WTC11 (cell line): ENCODE measurements at regions not wholly inside any gene's neighbourhood (a gene's known extent, or its start where the extent isn't known, plus 50 kb on each side); places are given as distances from the start of the nearest gene placed in this dataset.

Experiments used
- FOXP1 ChIP-seq: sonication (generic); formaldehyde crosslinking; IDR thresholded peaks from 2 replicates; pipeline ENCODE4 v1.8.0; 2022; ENCODE audit warnings: missing genetic modification reagents, mild to moderate bottlenecking, moderate library complexity, borderline replicate concordance
- NFYB ChIP-seq: sonication (generic); formaldehyde crosslinking; conservative IDR thresholded peaks from 2 replicates; pipeline ENCODE4 v1.8.0; 2022; ENCODE audit warnings: low read depth, missing genetic modification reagents
- RELA ChIP-seq: sonication (generic); formaldehyde crosslinking; IDR thresholded peaks from 2 replicates; pipeline ENCODE4 v1.8.1; 2022; ENCODE audit warnings: missing genetic modification reagents, mild to moderate bottlenecking, borderline replicate concordance
- SP1 ChIP-seq: sonication (generic); formaldehyde crosslinking; conservative IDR thresholded peaks from 2 replicates; pipeline ENCODE4 v1.8.1; 2022; ENCODE audit warnings: missing genetic modification reagents
- TF ChIP-seq, protein P1 (sequence below): fragments of 200-600 bp; IDR thresholded peaks from 2 replicates; pipeline ENCODE4 v1.8.0; 2022; ENCODE audit warnings: antibody characterized with exemption
- TF ChIP-seq, protein P2 (sequence below): sonication (generic); formaldehyde crosslinking; IDR thresholded peaks from 2 replicates; pipeline ENCODE4 v1.8.0; 2022; ENCODE audit warnings: mild to moderate bottlenecking, missing genetic modification reagents
- TF ChIP-seq, protein P3 (sequence below): sonication (generic); formaldehyde crosslinking; IDR thresholded peaks from 2 replicates; pipeline ENCODE4 v1.8.1; 2022; ENCODE audit warnings: low read depth, missing genetic modification reagents, borderline replicate concordance
- TF ChIP-seq, protein P4 (sequence below): sonication (generic); formaldehyde crosslinking; IDR thresholded peaks from 2 replicates; pipeline ENCODE4 v1.8.1; 2022; ENCODE audit warnings: low read depth, mild to moderate bottlenecking, moderate library complexity, missing genetic modification reagents, borderline replicate concordance

DNA sequence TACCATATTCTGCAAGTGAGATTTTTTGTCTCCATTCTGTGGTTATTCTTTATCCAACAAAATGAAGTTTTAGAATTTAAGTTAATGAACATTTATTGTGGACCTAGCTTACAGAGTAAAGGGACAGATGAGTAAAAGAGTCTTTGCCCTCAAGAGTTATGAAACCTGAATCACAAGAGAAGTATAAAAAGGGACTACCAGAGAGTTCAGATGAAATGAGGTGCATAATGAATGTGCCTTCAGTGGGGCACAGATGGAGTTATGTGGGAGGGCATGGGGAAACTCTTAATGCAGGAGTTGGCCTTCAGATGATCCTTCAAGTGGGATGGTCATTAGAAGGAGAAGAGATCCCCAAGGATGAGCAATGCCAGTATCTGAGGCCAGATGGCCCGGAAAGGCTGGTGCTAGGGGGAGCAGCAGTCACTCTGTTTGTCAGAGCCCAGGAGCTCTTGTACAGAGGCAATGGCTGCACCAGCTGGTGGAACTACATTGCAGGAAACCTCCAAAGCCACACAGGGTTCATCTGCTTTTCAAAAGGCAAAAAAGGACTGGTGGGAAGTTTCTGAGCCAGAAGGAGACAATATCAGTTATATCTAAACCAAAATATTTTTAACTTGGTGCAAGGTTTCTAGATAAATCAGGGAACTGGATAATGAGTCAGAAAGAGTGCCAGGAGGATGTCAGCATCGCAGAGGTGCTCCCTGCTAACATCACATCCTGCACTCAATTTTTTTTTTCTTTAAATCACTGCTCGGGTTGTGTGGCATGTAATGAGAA is 162.0 kb downstream of the KLF6 start:
- TF ChIP-seq, protein P1, sequence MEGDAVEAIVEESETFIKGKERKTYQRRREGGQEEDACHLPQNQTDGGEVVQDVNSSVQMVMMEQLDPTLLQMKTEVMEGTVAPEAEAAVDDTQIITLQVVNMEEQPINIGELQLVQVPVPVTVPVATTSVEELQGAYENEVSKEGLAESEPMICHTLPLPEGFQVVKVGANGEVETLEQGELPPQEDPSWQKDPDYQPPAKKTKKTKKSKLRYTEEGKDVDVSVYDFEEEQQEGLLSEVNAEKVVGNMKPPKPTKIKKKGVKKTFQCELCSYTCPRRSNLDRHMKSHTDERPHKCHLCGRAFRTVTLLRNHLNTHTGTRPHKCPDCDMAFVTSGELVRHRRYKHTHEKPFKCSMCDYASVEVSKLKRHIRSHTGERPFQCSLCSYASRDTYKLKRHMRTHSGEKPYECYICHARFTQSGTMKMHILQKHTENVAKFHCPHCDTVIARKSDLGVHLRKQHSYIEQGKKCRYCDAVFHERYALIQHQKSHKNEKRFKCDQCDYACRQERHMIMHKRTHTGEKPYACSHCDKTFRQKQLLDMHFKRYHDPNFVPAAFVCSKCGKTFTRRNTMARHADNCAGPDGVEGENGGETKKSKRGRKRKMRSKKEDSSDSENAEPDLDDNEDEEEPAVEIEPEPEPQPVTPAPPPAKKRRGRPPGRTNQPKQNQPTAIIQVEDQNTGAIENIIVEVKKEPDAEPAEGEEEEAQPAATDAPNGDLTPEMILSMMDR = no peak
- TF ChIP-seq NFYB (CRISPR knock-in tag) (no peak), RELA (CRISPR knock-in tag) (no peak), SP1 (CRISPR knock-in tag) (no peak), FOXP1 (CRISPR knock-in tag) (no peak)
- TF ChIP-seq, protein P2, sequence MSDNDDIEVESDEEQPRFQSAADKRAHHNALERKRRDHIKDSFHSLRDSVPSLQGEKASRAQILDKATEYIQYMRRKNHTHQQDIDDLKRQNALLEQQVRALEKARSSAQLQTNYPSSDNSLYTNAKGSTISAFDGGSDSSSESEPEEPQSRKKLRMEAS (CRISPR knock-in tag) = no peak
- TF ChIP-seq, protein P3, sequence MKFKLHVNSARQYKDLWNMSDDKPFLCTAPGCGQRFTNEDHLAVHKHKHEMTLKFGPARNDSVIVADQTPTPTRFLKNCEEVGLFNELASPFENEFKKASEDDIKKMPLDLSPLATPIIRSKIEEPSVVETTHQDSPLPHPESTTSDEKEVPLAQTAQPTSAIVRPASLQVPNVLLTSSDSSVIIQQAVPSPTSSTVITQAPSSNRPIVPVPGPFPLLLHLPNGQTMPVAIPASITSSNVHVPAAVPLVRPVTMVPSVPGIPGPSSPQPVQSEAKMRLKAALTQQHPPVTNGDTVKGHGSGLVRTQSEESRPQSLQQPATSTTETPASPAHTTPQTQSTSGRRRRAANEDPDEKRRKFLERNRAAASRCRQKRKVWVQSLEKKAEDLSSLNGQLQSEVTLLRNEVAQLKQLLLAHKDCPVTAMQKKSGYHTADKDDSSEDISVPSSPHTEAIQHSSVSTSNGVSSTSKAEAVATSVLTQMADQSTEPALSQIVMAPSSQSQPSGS = no peak
- TF ChIP-seq, protein P4, sequence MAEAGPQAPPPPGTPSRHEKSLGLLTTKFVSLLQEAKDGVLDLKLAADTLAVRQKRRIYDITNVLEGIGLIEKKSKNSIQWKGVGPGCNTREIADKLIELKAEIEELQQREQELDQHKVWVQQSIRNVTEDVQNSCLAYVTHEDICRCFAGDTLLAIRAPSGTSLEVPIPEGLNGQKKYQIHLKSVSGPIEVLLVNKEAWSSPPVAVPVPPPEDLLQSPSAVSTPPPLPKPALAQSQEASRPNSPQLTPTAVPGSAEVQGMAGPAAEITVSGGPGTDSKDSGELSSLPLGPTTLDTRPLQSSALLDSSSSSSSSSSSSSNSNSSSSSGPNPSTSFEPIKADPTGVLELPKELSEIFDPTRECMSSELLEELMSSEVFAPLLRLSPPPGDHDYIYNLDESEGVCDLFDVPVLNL (CRISPR knock-in tag) = no peak
